ENCODE measurements at regions not wholly inside any gene's neighbourhood (a gene's known extent, or its start where the extent isn't known, plus 50 kb on each side); places are given as distances from the start of the nearest gene placed in this dataset.
"Not testable (repeated sequence)": the region's sequence is repeated elsewhere in the genome, so short reads cannot be mapped to it uniquely, and the experiment has no call there.

DNA sequence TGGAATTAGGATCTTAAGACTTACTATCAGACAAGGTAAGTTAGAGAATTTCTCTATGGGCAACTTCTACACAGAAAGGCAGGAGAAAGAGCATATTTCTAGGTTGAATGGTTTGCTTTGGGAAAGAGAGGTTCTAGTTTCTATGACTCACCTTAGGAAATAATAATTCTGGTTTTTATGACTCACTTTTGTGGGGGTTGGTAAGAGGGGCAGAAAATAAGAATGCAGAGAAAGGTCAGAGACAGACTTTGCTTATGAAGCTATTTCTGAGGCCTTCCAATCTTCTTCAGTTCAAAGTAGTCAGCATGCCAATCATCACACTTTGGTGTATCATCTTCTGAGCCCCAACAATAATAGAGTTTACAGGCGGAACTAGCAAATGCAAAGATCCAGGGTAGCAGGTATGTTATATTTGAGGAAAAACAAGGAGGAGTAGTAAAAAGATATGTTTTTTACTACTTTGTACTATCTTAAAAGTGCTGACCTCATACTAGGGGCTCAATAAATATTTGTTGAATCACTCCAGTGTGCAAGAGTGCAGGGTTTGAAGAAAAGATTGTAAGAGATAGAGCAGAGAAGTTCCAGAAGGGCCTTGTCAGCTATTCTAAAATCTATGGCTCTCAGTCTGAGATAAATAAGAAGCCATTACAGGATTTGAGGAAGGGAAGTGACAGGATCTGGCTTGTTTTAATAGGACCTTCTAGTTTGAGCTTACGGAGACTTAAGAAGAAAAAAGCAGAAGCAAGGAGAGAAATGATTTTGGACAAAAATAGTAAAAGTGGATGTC is 56.7 kb upstream of the LRFN5 start:
- no peak for DNase-seq

- DNase-seq, result no peak
These were observed 57.4 kb upstream of the LRFN5 start for GRCh38 chr14:41549282-41549681.

GRCh38 chr14:41548666-41549065 is 58.0 kb upstream of the LRFN5 start:
- peak; percentile 11 to 20 for DNase-seq

DNA sequence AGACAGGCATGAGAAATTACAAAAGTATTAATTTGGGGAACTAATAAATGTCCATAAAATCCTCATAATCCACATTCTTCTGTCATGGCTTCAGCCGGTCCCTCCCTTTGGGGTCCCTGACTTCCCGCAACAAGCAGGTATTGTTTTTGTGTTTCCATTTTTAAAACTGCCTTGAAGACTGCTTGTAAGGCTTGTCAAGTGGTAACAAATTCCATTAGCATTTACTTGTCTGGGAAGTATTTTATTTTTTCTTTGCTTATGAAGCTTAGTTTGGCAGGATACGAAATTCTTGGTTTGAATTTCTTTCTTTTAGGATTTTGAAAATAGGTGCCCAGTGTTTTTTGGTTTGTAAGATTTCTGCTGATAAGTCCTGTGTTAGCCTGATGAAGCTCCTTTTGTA is 65.3 kb upstream of the LRFN5 start:
- no peak for DNase-seq

GRCh38 chr14:41532255-41532654 is 74.4 kb upstream of the LRFN5 start:
- no peak for DNase-seq

- DNase-seq, result no peak
These were observed 84.8 kb upstream of the LRFN5 start for GRCh38 chr14:41521891-41522290.

- DNase-seq, result not testable (repeated sequence)
These were observed 88.6 kb upstream of the LRFN5 start for GRCh38 chr14:41518030-41518429.

GRCh38 chr14:41506552-41506951 is 100.1 kb upstream of the LRFN5 start:
- no peak for DNase-seq

DNA sequence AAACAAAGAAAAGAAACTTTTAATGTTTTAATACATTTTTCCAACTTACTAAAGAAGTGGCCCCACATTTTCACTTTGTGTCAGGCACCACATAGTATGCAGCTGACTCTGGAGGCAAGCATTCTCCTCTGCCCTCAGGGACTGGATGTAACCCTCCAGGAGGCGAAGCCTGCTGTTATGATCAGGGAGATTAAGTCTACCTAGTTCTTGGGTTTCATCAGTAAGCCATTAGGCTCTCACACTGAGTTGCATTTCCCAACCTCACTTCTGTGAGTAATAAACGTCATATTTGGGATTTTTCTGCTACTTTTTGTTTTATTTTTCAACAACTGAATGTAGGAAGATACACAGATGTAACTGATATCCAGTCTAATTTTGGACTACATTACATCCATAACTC is 101.2 kb upstream of the LRFN5 start:
- no peak for DNase-seq

DNA sequence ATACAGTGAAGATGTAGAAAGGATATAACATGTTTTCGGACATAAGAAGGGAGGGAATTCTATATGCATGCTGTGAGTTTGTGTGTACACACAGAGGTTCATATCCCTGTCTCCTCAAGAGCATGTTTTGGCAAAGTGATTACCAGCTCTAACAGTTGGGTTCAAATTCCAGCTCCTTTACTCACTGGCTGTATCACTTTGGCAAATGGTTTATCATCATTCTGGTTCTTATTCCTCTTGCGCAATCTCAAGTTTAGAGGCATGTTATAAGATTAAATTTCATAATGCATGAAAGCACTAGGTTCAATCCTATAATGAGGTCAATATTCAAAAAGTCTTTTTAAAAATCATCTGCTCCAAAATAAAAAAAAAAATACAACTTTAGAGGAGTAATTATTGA is 107.7 kb upstream of the LRFN5 start:
- no peak for DNase-seq

- DNase-seq, result no peak
These were observed 116.4 kb upstream of the LRFN5 start for GRCh38 chr14:41490323-41490722.

- no peak for DNase-seq
These were observed 117.2 kb upstream of the LRFN5 start for GRCh38 chr14:41489315-41489972.

DNA sequence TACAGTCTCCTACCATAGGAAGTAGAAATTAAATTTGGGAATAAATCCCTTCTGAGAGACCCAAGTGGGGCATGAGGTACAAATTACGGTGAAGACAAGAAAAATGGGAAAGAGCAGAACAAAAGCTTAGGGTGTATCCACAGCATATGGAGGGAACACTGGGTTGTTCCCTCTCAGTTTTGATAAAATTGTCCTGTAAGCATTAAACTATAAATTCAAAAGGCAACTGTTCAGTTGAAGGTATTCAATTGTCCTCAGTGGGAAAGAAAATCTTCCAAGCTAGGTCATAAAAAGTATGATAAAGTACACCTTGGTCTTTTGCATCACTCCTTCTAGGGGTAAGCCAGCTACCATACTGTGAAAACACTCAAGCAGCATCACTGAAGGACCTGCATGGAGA is 118.3 kb upstream of the LRFN5 start:
- DNase-seq, result no peak

DNA sequence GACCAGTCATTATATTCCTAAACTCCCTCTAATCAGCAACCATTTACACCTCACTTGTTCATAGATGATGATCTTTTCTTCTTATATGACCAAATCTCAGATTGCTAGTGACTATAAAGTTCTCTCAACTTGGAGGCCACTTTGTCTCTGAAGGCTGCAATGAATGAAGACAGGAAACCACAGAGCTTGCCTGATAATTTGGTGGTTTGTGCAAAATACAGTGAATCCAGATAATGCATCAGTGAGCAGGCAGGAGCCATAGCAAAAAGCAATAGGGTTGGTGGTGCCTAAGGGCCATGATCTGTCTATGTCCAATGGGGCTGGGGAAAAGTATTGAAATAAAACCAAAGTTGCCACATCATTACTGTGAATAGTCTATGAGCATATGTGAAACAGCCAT is 123.8 kb upstream of the LRFN5 start:
- no peak for DNase-seq

DNA sequence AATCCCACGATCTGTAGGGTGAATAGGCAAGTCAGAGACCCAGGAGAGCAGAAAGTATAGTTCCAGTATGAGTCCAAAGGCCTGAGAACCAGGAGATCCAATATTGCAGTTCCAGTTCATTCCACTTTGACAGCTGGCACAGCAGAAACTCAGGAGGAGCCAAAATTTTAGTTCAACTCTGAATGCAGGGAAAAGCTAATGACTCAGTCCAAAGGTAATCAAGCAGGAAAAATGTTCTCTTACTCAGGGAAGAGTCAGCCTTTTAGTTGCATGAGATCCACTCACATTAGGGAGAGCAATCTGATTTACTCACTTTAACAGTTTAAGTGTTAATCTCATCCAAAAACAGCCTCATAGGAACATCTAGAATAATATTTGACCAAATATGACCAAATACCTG is 130.2 kb upstream of the LRFN5 start:
- DNase-seq, result no peak

GRCh38 chr14:41461380-41461779 is 145.3 kb upstream of the LRFN5 start:
- no peak for DNase-seq

DNA sequence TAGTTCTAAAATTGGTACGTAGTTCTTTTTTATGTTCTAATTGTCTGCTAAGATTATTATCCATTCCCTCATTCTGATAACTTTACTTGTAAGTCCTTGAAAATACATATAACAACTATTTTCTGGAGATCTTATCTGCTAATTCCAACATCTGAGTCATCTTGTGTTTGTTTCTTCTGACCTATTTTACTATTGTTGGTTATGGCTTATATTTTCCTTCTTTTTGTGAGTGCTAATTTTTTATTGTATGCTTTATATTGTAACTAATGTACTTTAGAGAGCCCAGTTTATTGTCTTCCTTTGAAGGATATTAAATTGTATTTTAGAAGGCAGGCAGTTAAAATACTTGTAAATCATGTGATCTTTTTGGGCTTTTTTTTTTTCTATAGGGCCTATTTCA is 149.3 kb upstream of the LRFN5 start:
- no peak for DNase-seq

DNA sequence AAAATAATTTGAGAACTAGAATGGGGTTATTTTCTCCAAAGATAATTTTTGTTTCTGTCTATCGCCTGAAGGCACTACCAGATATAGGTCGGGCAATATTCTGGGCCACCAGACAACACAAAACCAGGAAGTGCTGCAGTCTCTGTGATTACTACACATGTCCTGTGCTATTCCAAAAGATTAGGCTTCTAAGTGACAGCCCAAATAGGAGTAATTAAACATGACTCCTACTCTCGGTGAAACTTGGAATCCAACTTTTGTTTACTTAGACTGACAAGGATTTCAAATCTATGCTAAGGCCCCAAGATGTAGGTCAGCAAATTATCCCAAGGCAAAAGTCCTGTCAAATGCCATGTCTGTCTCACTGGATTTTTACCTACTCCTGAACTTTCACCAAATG is 157.6 kb upstream of the LRFN5 start:
- DNase-seq, result no peak

GRCh38 chr14:41446008-41446407 is 160.7 kb upstream of the LRFN5 start:
- no peak for DNase-seq

- no peak for DNase-seq
These were observed 183.2 kb upstream of the LRFN5 start for GRCh38 chr14:41423503-41423902.

- DNase-seq, result not testable (repeated sequence)
These were observed 185.4 kb upstream of the LRFN5 start for GRCh38 chr14:41421308-41421707.

DNA sequence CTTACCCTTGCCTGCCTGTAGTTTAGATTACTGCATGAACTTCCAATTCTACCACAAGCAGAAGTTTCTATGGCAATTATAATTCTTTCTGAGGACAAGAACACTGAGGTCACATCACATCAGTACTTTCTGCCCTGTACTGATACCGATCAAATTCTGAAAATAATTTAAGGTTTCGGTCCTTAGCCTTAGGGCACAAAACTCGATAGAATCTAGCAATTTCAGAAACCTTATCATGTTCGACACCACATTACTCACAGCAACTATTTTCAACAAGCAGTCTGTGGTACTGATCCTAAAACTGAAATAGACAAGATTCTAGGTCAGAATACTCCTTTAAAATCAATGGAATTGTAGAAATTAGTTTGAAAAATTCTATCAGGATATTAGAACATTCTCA is 187.0 kb upstream of the LRFN5 start:
- no peak for DNase-seq

GRCh38 chr14:41418851-41419250 is 187.8 kb upstream of the LRFN5 start:
- DNase-seq, result no peak

GRCh38 chr14:41409806-41410205 is 196.9 kb upstream of the LRFN5 start:
- DNase-seq, result no peak

Measured in right lung (tissue), 2 donors.